ENCODE measurements at regions not wholly inside any gene's neighbourhood (a gene's known extent, or its start where the extent isn't known, plus 50 kb on each side); places are given as distances from the start of the nearest gene placed in this dataset.
"Not testable (repeated sequence)": the region's sequence is repeated elsewhere in the genome, so short reads cannot be mapped to it uniquely, and the experiment has no call there.

- BruUV-seq (replicated peaks): no TSS peak
- intact Hi-C loops (cut with micrococcal nuclease): no loop called here
- ChIA-PET POLR2A (interaction anchor here (0.7 kb wide), 1 partner anchor 51 kb away, joined by 3 read pairs; no protein-coding TSS in a partner anchor), CTCF (no interaction called here)
- Mint-ChIP-seq H3K9me3 (ENCODE audit: unreplicated experiment) (no peaks in the 10 kb centered on the region), H3K36me3 (ENCODE audit: insufficient read depth, unreplicated experiment) (peaks cover 6% of the 10 kb centered on the region), H3K4me3 (ENCODE audit: unreplicated experiment) (no peak overlapping the region), H3K4me1 (ENCODE audit: insufficient read depth, unreplicated experiment) (no peaks in the 10 kb centered on the region), H3K27me3 (ENCODE audit: insufficient read depth, unreplicated experiment) (no peaks in the 10 kb centered on the region), H3K27ac (ENCODE audit: low read depth, unreplicated experiment) (no peak overlapping the region)
- TF ChIP-seq CTCF (IDR thresholded peaks at IDR 0.05; ENCODE audit: unreplicated experiment): no peak
- DNase-seq (ENCODE audit: unreplicated experiment): no peak
Measured at GRCh38 chr18:39230086-39230803, 1664.6 kb upstream of the CELF4 start.

GRCh38 chr18:39227769-39228168 lies 1662.2 kb upstream of the CELF4 start:
- DNase-seq (ENCODE audit: unreplicated experiment); H3K27ac Mint-ChIP-seq (ENCODE audit: low read depth, unreplicated experiment); POLR2A ChIA-PET; H3K27me3 Mint-ChIP-seq (ENCODE audit: insufficient read depth, unreplicated experiment); H3K4me3 Mint-ChIP-seq (ENCODE audit: unreplicated experiment); H3K9me3 Mint-ChIP-seq (ENCODE audit: unreplicated experiment); H3K36me3 Mint-ChIP-seq (ENCODE audit: insufficient read depth, unreplicated experiment); BruUV-seq (replicated peaks); CTCF ChIA-PET; intact Hi-C loops (cut with micrococcal nuclease); H3K4me1 Mint-ChIP-seq (ENCODE audit: insufficient read depth, unreplicated experiment): not testable (repeated sequence)

- Mint-ChIP-seq H3K4me1 (ENCODE audit: insufficient read depth, unreplicated experiment) (peaks cover 6% of the 10 kb centered on the region), H3K27me3 (ENCODE audit: insufficient read depth, unreplicated experiment) (no peaks in the 10 kb centered on the region), H3K36me3 (ENCODE audit: insufficient read depth, unreplicated experiment) (peaks cover 6% of the 10 kb centered on the region), H3K9me3 (ENCODE audit: unreplicated experiment) (no peaks in the 10 kb centered on the region), H3K4me3 (ENCODE audit: unreplicated experiment) (no peak overlapping the region), H3K27ac (ENCODE audit: low read depth, unreplicated experiment) (no peak overlapping the region)
- BruUV-seq (replicated peaks): no TSS peak
- CTCF ChIA-PET: no interaction called here
- no peak for DNase-seq (ENCODE audit: unreplicated experiment)
- POLR2A ChIA-PET: no interaction called here
- no peak for TF ChIP-seq CTCF (IDR thresholded peaks at IDR 0.05; ENCODE audit: unreplicated experiment)
- intact Hi-C loops (cut with micrococcal nuclease): no loop called here
Measured at GRCh38 chr18:39225373-39225772, 1659.8 kb upstream of the CELF4 start.

- TF ChIP-seq CTCF (IDR thresholded peaks at IDR 0.05; ENCODE audit: unreplicated experiment): no peak
- ChIA-PET POLR2A (interaction anchor here (0.6 kb wide), 1 partner anchor 10 kb away, joined by 3 read pairs; no protein-coding TSS in a partner anchor), CTCF (no interaction called here)
- H3K4me1 Mint-ChIP-seq (ENCODE audit: insufficient read depth, unreplicated experiment): peaks cover 6% of the 10 kb centered on the region
- BruUV-seq (replicated peaks): no TSS peak
- intact Hi-C loops (cut with micrococcal nuclease): no loop called here
- no peak for DNase-seq (ENCODE audit: unreplicated experiment)
- no peak overlapping the region for H3K4me3 Mint-ChIP-seq (ENCODE audit: unreplicated experiment)
- H3K27ac Mint-ChIP-seq (ENCODE audit: low read depth, unreplicated experiment): no peak overlapping the region
- no peaks in the 10 kb centered on the region for H3K9me3 Mint-ChIP-seq (ENCODE audit: unreplicated experiment)
- H3K36me3 Mint-ChIP-seq (ENCODE audit: insufficient read depth, unreplicated experiment): peaks cover 6% of the 10 kb centered on the region
- H3K27me3 Mint-ChIP-seq (ENCODE audit: insufficient read depth, unreplicated experiment): no peaks in the 10 kb centered on the region
Measured at GRCh38 chr18:39223283-39223682, 1657.7 kb upstream of the CELF4 start.

GRCh38 chr18:39215920-39216319 lies 1650.3 kb upstream of the CELF4 start:
- no TSS peak for BruUV-seq (replicated peaks)
- Mint-ChIP-seq H3K27ac (ENCODE audit: low read depth, unreplicated experiment) (no peak overlapping the region), H3K27me3 (ENCODE audit: insufficient read depth, unreplicated experiment) (no peaks in the 10 kb centered on the region), H3K9me3 (ENCODE audit: unreplicated experiment) (no peaks in the 10 kb centered on the region), H3K4me1 (ENCODE audit: insufficient read depth, unreplicated experiment) (no peaks in the 10 kb centered on the region), H3K4me3 (ENCODE audit: unreplicated experiment) (no peak overlapping the region), H3K36me3 (ENCODE audit: insufficient read depth, unreplicated experiment) (no peaks in the 10 kb centered on the region)
- DNase-seq (ENCODE audit: unreplicated experiment): no peak
- no peak for TF ChIP-seq CTCF (IDR thresholded peaks at IDR 0.05; ENCODE audit: unreplicated experiment)
- intact Hi-C loops (cut with micrococcal nuclease): no loop called here
- POLR2A ChIA-PET: no interaction called here
- CTCF ChIA-PET: no interaction called here

Data from MCF 10A (cell line).